Right lung (tissue), 2 donors: ENCODE measurements at regions not wholly inside any gene's neighbourhood (a gene's known extent, or its start where the extent isn't known, plus 50 kb on each side); places are given as distances from the start of the nearest gene placed in this dataset.
A peak's percentile ranks its signal among the peaks of the same experiment; 100 is the strongest.
"Not testable (repeated sequence)": the region's sequence is repeated elsewhere in the genome, so short reads cannot be mapped to it uniquely, and the experiment has no call there.

ENCODE experiments used
- DNase-seq, 2 donors: peaks; one replicate each; pipeline ENCODE4 v3.0.0-alpha.2; 2013

- DNase-seq, result no peak
Measured at GRCh38 chr7:142636751-142637150, 112.5 kb upstream of the PRSS1 start.

- DNase-seq, result not testable (repeated sequence)
Measured at GRCh38 chr7:142636107-142636506, 113.2 kb upstream of the PRSS1 start.

- peak; percentile 17 to 40 for DNase-seq
Measured at GRCh38 chr7:142632271-142633134, 116.8 kb upstream of the PRSS1 start.

- DNase-seq, result no peak
Measured at GRCh38 chr7:142629588-142630260, 119.5 kb upstream of the PRSS1 start.

DNA sequence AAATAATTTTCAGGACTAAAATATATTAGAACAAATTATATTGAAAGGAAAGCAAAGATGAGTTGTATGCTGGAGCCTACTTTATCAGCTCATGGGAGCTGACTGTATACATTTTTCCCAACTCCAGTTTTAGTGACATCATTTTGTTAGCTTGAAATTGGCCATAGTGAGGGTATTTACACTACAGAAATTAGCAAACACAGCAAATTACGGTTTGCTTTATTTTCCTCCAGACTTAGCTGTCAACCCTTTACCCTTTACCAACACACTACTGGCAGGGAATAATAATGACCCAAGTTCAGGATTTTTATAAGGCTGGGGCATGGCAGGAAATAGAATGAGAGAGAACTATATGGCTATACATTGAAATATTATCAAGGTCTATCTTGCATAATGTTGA, 120.3 kb upstream of the PRSS1 start:
- no peak for DNase-seq

- DNase-seq, result not testable (repeated sequence)
Measured at GRCh38 chr7:142627223-142627622, 122.0 kb upstream of the PRSS1 start.

DNA sequence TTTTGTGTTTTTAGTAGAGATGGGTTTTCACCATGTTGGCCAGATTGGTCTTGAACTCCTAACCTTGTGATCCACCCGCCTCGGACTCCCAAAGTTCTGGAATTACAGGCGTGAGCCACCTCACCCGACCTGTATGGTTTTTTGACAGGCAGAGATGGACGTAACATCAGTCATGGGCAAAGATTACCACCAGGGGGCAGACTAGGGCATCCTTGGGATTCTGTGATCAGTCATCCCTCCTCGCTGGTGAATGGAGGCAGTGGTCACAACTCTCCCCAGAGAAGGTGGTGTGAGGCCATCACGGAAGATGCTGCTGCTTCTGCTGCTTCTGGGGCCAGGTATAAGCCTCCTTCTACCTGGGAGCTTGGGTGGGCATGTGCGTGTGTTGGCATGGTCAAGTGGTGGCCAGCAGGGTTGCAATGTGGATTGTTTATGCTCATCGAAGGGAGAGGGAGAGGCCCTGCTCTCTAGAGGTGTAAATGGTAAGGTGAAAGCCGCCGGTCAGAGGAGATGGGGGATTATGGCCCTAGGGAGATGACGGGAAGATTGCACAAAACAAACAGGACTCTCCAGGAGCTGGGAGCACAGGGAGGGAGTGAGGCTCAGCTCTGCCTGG, 122.7 kb upstream of the PRSS1 start:
- no peak for DNase-seq

- not testable (repeated sequence) for DNase-seq
Measured at GRCh38 chr7:142625216-142625615, 124.1 kb upstream of the PRSS1 start.

DNA sequence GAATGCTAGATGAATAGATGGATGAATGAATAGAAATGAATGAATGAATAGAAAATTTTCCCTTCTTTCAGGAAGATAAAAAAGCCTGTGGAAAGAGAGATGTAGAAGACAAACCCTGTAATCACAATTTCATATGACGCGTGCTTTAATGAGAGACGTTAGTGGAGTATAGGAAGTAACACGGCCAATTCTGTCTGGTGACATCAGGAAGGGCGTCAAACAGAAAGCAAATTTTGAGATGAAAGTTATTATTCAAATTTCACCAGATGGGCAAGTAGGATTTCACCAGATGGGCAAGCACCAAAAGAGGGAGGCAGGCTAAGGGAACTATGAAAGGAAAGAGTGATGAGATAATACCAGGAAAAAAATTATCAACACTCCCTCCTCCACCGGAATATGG, 128.9 kb upstream of the PRSS1 start:
- DNase-seq, result no peak

DNA sequence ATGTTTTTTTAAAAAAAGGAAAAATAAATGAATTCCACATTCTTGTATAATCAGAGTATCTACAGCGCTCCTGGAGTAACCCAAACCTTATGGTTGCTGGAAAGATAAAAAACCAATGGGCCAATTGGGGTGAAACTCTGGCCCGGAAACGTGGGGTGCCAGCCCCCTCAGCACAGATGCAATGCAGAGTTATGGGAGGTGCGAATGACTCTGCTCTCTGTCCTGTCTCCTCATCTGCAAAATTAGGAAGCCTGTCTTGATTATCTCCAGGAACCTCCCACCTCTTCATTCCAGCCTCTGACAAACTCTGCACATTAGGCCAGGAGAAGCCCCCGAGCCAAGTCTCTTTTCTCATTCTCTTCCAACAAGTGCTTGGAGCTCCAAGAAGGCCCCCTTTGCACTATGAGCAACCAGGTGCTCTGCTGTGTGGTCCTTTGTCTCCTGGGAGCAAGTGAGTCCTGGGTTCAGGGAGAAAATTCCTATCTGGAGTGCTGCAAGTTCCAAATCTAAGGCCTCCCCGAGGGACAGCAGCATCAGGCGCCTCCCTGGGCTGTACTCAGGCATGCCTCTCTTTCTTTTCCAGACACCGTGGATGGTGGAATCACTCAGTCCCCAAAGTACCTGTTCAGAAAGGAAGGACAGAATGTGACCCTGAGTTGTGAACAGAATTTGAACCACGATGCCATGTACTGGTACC, 130.5 kb upstream of the PRSS1 start:
- DNase-seq, result no peak

DNA sequence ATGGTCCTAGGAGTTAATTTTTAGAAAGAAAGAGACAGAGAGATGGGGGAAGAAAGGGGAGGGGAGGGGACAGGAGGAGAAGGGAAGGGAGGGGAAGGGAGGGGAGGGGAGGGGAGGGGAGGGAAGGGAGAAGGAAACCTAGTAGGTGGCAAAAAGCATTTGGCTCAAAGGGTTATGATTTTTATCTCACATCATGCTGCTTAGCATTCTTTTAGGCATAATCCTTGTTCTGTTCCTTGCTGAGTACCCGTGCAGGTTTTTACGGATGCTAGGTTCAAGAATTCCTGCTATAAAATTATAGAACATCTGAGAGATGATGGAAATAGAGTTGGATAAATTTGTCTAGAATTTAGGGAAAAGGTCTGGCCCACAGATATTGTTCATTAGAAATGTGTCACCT, 132.4 kb upstream of the PRSS1 start:
- DNase-seq, result no peak

DNA sequence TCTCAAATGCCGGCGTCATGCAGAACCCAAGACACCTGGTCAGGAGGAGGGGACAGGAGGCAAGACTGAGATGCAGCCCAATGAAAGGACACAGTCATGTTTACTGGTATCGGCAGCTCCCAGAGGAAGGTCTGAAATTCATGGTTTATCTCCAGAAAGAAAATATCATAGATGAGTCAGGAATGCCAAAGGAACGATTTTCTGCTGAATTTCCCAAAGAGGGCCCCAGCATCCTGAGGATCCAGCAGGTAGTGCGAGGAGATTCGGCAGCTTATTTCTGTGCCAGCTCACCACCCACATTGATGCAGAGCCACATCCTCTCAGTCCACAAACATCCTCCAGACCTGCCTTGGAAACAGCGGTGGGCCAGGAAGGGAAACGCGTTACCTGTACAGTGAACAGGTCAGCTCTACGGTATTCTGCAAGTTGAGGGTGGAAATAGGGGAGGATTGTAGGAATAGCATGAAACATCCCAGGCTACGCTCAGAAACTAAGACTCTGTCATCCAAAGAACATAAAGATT, 133.1 kb upstream of the PRSS1 start:
- DNase-seq, result no peak

DNA sequence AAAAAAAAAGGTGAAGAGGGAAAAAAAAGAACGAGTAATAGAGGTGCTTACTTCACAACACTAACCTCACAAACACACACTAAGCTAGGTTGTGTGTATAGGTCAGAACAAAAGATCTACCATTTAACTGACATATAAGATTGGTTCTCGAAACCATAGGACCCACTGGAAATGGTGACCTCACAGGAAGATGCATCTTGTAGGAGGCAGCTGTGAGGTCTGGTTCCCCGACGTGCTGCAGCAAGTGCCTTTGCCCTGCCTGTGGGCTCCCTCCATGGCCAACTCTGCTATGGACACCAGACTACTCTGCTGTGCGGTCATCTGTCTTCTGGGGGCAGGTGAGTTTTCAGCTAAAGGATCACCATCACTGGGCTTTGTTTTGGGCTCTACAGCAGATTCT, 133.8 kb upstream of the PRSS1 start:
- DNase-seq, result no peak

DNA sequence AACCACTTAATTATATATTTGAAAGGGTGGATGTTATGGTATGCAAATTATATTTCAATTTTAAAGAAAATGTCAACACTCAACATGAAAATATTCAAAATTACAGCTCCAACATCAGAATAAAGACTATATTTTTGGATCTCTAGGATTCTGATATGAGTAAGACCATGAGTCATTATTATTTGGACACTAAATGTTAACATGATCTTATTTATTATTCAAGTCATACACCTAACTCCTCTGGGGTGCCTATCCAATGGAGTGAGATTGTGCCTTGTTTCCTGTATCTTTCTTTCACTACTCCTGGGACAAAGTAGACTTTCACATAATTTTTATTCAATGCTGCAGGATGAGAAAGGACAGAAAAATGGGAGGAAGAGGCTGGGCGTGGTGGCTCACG, 135.2 kb upstream of the PRSS1 start:
- DNase-seq, result no peak

DNA sequence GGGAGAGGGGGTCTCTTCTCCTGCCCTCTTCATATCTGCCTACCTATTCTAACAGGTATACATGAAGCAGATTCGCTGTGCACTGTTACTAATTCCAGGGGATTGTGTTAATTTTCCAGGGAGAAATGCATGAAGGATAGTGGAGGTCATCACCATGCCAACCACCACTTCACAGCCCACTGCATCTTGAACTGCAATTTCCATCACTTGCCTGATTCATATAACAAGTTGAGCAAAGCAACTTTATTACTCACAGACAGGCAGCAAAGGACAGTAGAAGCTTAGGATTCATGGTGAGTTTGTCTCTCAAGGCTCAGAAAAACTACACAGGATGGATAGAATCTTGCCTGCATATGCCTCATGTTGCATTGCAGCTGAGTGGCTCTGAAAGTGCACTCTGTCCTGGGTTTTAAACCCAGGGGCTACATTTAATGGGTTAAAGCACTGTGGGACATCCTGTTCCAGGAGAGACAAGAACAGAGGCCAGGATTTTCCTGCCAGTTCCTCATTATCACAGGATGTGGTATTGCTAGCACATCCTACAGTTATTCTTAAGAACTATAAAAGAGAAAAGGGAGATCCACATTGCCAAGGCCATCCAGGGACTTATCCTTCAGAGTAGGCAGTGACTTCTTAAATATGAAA, 136.9 kb upstream of the PRSS1 start:
- DNase-seq, result no peak

- no peak for DNase-seq
Measured at GRCh38 chr7:142611566-142612236, 137.6 kb upstream of the PRSS1 start.

GRCh38 chr7:142608630-142609428, 140.4 kb upstream of the PRSS1 start:
- DNase-seq, result no peak

DNA sequence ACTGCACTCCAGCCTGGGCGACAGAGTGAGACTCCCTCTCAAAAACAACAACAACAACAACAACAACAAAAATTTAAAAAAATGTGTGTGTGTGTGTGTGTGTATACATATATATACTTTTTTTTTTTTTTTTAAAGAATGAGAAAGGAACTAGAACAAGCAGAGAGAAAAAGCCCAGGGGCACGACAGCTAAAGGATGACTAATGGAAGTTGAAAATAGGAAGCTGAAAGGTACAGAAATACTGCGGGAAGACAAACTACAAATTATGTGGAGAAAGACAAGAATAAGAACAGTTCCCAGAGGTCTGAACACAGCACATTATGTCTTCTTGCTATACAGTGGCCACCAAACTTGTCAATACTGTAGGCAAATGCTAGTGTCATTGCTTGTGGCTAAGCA, 141.9 kb upstream of the PRSS1 start:
- no peak for DNase-seq

- DNase-seq, result no peak
Measured at GRCh38 chr7:142606081-142606480, 143.2 kb upstream of the PRSS1 start.

DNA sequence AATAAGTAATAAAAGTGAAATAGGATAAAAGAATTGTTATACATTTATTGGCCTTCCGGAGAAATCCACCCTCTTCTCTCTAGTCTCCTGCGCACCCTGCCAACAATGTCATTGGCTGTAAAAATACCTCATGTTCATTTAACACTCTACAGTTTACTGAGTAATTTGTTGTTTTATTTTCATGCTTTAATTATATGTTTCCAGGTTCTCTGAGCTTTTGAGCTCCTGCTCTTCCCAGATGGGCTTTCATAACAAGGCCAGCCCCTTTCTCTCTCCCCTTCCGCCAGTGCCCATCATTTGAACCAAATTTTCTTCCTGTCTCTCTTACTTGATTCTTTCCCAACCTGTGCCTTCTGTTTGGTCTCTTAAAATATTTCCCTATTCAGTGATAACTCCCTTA, 144.6 kb upstream of the PRSS1 start:
- no peak for DNase-seq
